H9 (cell line): ENCODE measurements at regions not wholly inside any gene's neighbourhood (a gene's known extent, or its start where the extent isn't known, plus 50 kb on each side); places are given as distances from the start of the nearest gene placed in this dataset.

Experiments
- DNase-seq: peaks from one replicate; pipeline ENCODE4 v3.0.0-alpha.2; 2017
- H2AFZ ChIP-seq: one replicate; pipeline ENCODE4 v1.6.1; 2013; ENCODE audit warnings: mild to moderate bottlenecking, low read length, control low read depth, moderate library complexity
- H2AK5ac ChIP-seq: 2 replicates; pipeline ENCODE4 v1.6.1; 2013; ENCODE audit warnings: low read length, control low read depth, mixed read lengths; ENCODE audit not compliant: insufficient read length
- H2BK120ac ChIP-seq: one replicate; pipeline ENCODE4 v1.6.1; 2013; ENCODE audit warnings: low read depth, mild to moderate bottlenecking, low read length, control low read depth, inconsistent platforms; ENCODE audit not compliant: poor library complexity, severe bottlenecking
- H2BK12ac ChIP-seq: 2 replicates; pipeline ENCODE4 v1.6.1; 2013; ENCODE audit warnings: low read length, control low read depth, mixed read lengths, low read depth; ENCODE audit not compliant: insufficient read length
- H2BK15ac ChIP-seq: 2 replicates; pipeline ENCODE4 v1.6.1; 2013; ENCODE audit warnings: low read depth, low read length, control low read depth
- H2BK20ac ChIP-seq: one replicate; pipeline ENCODE4 v1.6.1; 2013; ENCODE audit warnings: low read depth, mild to moderate bottlenecking, low read length, control low read depth, inconsistent platforms; ENCODE audit not compliant: poor library complexity, severe bottlenecking
- H2BK5ac ChIP-seq: 2 replicates; pipeline ENCODE4 v1.6.1; 2013; ENCODE audit warnings: low read length, control low read depth, mixed read lengths; ENCODE audit not compliant: insufficient read length
- H3K14ac ChIP-seq: 2 replicates; pipeline ENCODE4 v1.6.1; 2013; ENCODE audit warnings: low read length, control low read depth; ENCODE audit not compliant: insufficient read depth
- H3K18ac ChIP-seq: 2 replicates; pipeline ENCODE4 v1.6.1; 2013; ENCODE audit warnings: low read depth, mild to moderate bottlenecking, mixed read lengths, low read length, control low read depth; ENCODE audit not compliant: insufficient read length
- H3K23ac ChIP-seq: 2 replicates; pipeline ENCODE4 v1.6.1; 2013; ENCODE audit warnings: low read length, control low read depth, mixed read lengths, low read depth; ENCODE audit not compliant: insufficient read length
- H3K23me2 ChIP-seq: 2 replicates; pipeline ENCODE4 v1.6.1; 2013; ENCODE audit warnings: low read depth, mild to moderate bottlenecking, mixed read lengths, low read length, control low read depth; ENCODE audit not compliant: insufficient read length, poor library complexity, severe bottlenecking
- H3K27ac ChIP-seq: 2 replicates; pipeline ENCODE4 v1.5.1; 2013; ENCODE audit warnings: low read length, control low read depth, mixed read lengths, low read depth; ENCODE audit not compliant: insufficient read length
- H3K27me3 ChIP-seq: 2 replicates; pipeline ENCODE4 v1.6.1; 2013; ENCODE audit warnings: low read length, control low read depth, inconsistent platforms; ENCODE audit not compliant: insufficient read depth
- H3K4ac ChIP-seq: 2 replicates; pipeline ENCODE4 v1.6.1; 2013; ENCODE audit warnings: low read depth, mild to moderate bottlenecking, control low read depth, inconsistent platforms, low read length, moderate library complexity
- H3K4me1 ChIP-seq: 2 replicates; pipeline ENCODE4 v1.6.1; 2013; ENCODE audit warnings: low read length, control low read depth, inconsistent platforms; ENCODE audit not compliant: insufficient read depth
- H3K4me2 ChIP-seq: 2 replicates; pipeline ENCODE4 v1.6.1; 2013; ENCODE audit warnings: low read length, control low read depth, mixed read lengths; ENCODE audit not compliant: insufficient read length, insufficient read depth
- H3K56ac ChIP-seq: 2 replicates; pipeline ENCODE4 v1.6.1; 2013; ENCODE audit warnings: low read depth, mild to moderate bottlenecking, mixed read lengths, low read length, control low read depth; ENCODE audit not compliant: insufficient read length
- H3K79me1 ChIP-seq: 2 replicates; pipeline ENCODE4 v1.6.1; 2013; ENCODE audit warnings: low read depth, mild to moderate bottlenecking, moderate library complexity, low read length, control low read depth, inconsistent platforms; ENCODE audit not compliant: insufficient read depth, poor library complexity, severe bottlenecking
- H3K79me2 ChIP-seq: 2 replicates; pipeline ENCODE4 v1.6.1; 2013; ENCODE audit warnings: low read length, control low read depth, inconsistent platforms; ENCODE audit not compliant: insufficient read depth
- H3K9ac ChIP-seq: 2 replicates; pipeline ENCODE4 v1.6.1; 2013; ENCODE audit warnings: low read length, control low read depth, mixed read lengths; ENCODE audit not compliant: insufficient read length; ENCODE audit errors: extremely low read depth
- H3K9me3 ChIP-seq: one replicate; pipeline ENCODE4 v1.6.1; 2013; ENCODE audit warnings: low read depth, low read length, inconsistent platforms; ENCODE audit not compliant: control insufficient read depth
- H3T11ph ChIP-seq: one replicate; pipeline ENCODE4 v1.6.1; 2013; ENCODE audit warnings: mild to moderate bottlenecking, low read length, control low read depth, inconsistent platforms
- H4K20me1 ChIP-seq: one replicate; pipeline ENCODE4 v1.6.1; 2013; ENCODE audit not compliant: control insufficient read depth, insufficient read length, insufficient read depth
- H4K5ac ChIP-seq: 2 replicates; pipeline ENCODE4 v1.6.1; 2013; ENCODE audit warnings: low read depth, mild to moderate bottlenecking, mixed read lengths, low read length, control low read depth; ENCODE audit not compliant: insufficient read length
- H4K8ac ChIP-seq: replicated peaks from 2 replicates; pipeline ENCODE4 v1.6.1; 2013; ENCODE audit warnings: low read length, control low read depth, mixed read lengths, low read depth; ENCODE audit not compliant: insufficient read length
- H4K91ac ChIP-seq: 2 replicates; pipeline ENCODE4 v1.6.1; 2013; ENCODE audit warnings: low read depth, mild to moderate bottlenecking, moderate library complexity, mixed read lengths, low read length, control low read depth; ENCODE audit not compliant: insufficient read length
- H3K27ac Mint-ChIP-seq, 3 experiments: 2 replicates in 2 of 3; 3 replicates in 1 of 3; pipeline ENCODE4 v1.8.0; 2020 to 2021; ENCODE audit warnings: mixed read lengths in 3 of 3, mild to moderate bottlenecking in 1 of 3, moderate library complexity in 1 of 3
- H3K27me3 Mint-ChIP-seq: 2 replicates; pipeline ENCODE4 v1.8.0; 2021; ENCODE audit warnings: low read depth, mild to moderate bottlenecking, moderate library complexity, mixed read lengths
- H3K36me3 Mint-ChIP-seq, 3 experiments: 2 replicates in 2 of 3; 3 replicates in 1 of 3; pipeline ENCODE4 v1.8.0; 2020 to 2021; ENCODE audit warnings: low read depth in 3 of 3, mixed read lengths in 3 of 3; ENCODE audit not compliant: insufficient read depth in 1 of 3
- H3K4me1 Mint-ChIP-seq, 2 experiments: 2 replicates each; pipeline ENCODE4 v1.8.0; 2020; ENCODE audit warnings: mixed read lengths in 2 of 2
- H3K4me3 Mint-ChIP-seq, 2 experiments: 2 replicates in 1 of 2; 3 replicates in 1 of 2; pipeline ENCODE4 v1.8.0; 2020 to 2021; ENCODE audit warnings: mild to moderate bottlenecking in 2 of 2, mixed read lengths in 2 of 2, moderate library complexity in 1 of 2
- H3K9me3 Mint-ChIP-seq, 2 experiments: 2 replicates in 1 of 2; 3 replicates in 1 of 2; pipeline ENCODE4 v1.8.0; 2020; ENCODE audit warnings: mild to moderate bottlenecking in 2 of 2, mixed read lengths in 2 of 2, moderate library complexity in 1 of 2
- CTCF ChIP-seq: fragments of 200-600 bp; sonication (generic); conservative IDR thresholded peaks from 3 replicates; pipeline ENCODE4 v1.8.0; 2021; ENCODE audit warnings: antibody characterized with exemption, mild to moderate bottlenecking
- WGBS: extraction: QIAGEN DNeasy Blood & Tissue Kit; methylation state at CpG from one replicate; pipeline ENCODE4 v1.1.7; 2013; ENCODE audit warnings: missing lambda C conversion rate, low lambda C conversion rate, mixed read lengths; ENCODE audit not compliant: insufficient read length; ENCODE audit errors: extremely low coverage; 5-methylcytosine and 5-hydroxymethylcytosine counted together

- Histone ChIP-seq H3K9me3 (no peaks in the 10 kb centered on the region), H2AK5ac (no peak overlapping the region), H3K4me1 (no peaks in the 10 kb centered on the region), H3K27me3 (no peaks in the 10 kb centered on the region), H2BK5ac (no peak overlapping the region), H3K79me1 (no peaks in the 10 kb centered on the region), H3T11ph (no peak overlapping the region), H3K27ac (no peak overlapping the region), H3K14ac (no peak overlapping the region), H4K8ac (no peak overlapping the region), H2AFZ (no peak overlapping the region), H3K4ac (no peak overlapping the region), H3K9ac (no peak overlapping the region), H4K20me1 (no peaks in the 10 kb centered on the region), H3K4me2 (no peak overlapping the region), H3K18ac (no peak overlapping the region), H2BK15ac (no peak overlapping the region), H4K91ac (no peak overlapping the region), H2BK12ac (no peak overlapping the region), H2BK120ac (no peak overlapping the region), H2BK20ac (no peak overlapping the region), H3K23ac (no peak overlapping the region), H4K5ac (no peak overlapping the region), H3K23me2 (no peaks in the 10 kb centered on the region), H3K79me2 (no peaks in the 10 kb centered on the region), H3K56ac (no peak overlapping the region)
- Mint-ChIP-seq H3K9me3 (no peaks in the 10 kb centered on the region), H3K4me1 (no peaks in the 10 kb centered on the region), H3K36me3 (no peaks in the 10 kb centered on the region; a peak in 1 of 7 replicates), H3K27ac (no peak overlapping the region), H3K4me3 (no peak overlapping the region), H3K27me3 (no peaks in the 10 kb centered on the region)
- DNase-seq: no peak
- WGBS: no CpG with 5 or more reads among the region's 1 CpG
- no peak for TF ChIP-seq CTCF
Observed at GRCh38 chr18:43785158-43785557, 507.9 kb upstream of the SYT4 start.
